SK-N-SH treated with all-trans-retinoic acid at 6 μM for 48 hours (cell line): ENCODE measurements at regions not wholly inside any gene's neighbourhood (a gene's known extent, or its start where the extent isn't known, plus 50 kb on each side); places are given as distances from the start of the nearest gene placed in this dataset.

Experiments used
- ESRRG ChIP-seq: fragments of 250-450 bp; sonication (Bioruptor Pico); IDR thresholded peaks from 2 replicates; pipeline ENCODE4 v1.6.1; 2021; ENCODE audit warnings: mild to moderate bottlenecking
- OSR1 ChIP-seq: fragments of 250-450 bp; sonication (Bioruptor Pico); IDR thresholded peaks from 2 replicates; pipeline ENCODE4 v1.8.0; 2022; ENCODE audit warnings: moderate library complexity, mild to moderate bottlenecking, inconsistent platforms
- PATZ1 ChIP-seq: fragments of 250-450 bp; sonication (Bioruptor Pico); IDR thresholded peaks from 2 replicates; pipeline ENCODE4 v1.8.0; 2020; ENCODE audit warnings: mild to moderate bottlenecking, moderate library complexity, borderline replicate concordance
- POU6F1 ChIP-seq: fragments of 250-450 bp; sonication (Bioruptor Pico); IDR thresholded peaks from 2 replicates; pipeline ENCODE4 v1.8.0; 2021; ENCODE audit warnings: low read depth, mild to moderate bottlenecking, moderate library complexity, borderline replicate concordance
- RARB ChIP-seq: fragments of 250-450 bp; sonication (Bioruptor Pico); IDR thresholded peaks from 2 replicates; pipeline ENCODE4 v1.8.0; 2021; ENCODE audit warnings: mild to moderate bottlenecking, moderate library complexity
- TSHZ2 ChIP-seq: fragments of 250-450 bp; sonication (Bioruptor Pico); IDR thresholded peaks from 2 replicates; pipeline ENCODE4 v1.5.0; 2020; ENCODE audit warnings: mild to moderate bottlenecking, moderate library complexity
- ZC3H10 ChIP-seq: fragments of 250-450 bp; sonication (Bioruptor Pico); IDR thresholded peaks from 2 replicates; pipeline ENCODE4 v1.5.1; 2021; ENCODE audit warnings: mild to moderate bottlenecking, moderate library complexity

GRCh38 chr3:80050826-80051601, 283.2 kb upstream of the ROBO1 start:
- TF ChIP-seq POU6F1 (CRISPR knock-in tag) (no peak), ZC3H10 (CRISPR knock-in tag) (no peak), PATZ1 (CRISPR knock-in tag) (no peak), ESRRG (no peak), OSR1 (CRISPR knock-in tag) (no peak), RARB (no peak), TSHZ2 (no peak)
